ENCODE measurements at regions not wholly inside any gene's neighbourhood (a gene's known extent, or its start where the extent isn't known, plus 50 kb on each side); places are given as distances from the start of the nearest gene placed in this dataset.
"Not testable (repeated sequence)": the region's sequence is repeated elsewhere in the genome, so short reads cannot be mapped to it uniquely, and the experiment has no call there.

DNA sequence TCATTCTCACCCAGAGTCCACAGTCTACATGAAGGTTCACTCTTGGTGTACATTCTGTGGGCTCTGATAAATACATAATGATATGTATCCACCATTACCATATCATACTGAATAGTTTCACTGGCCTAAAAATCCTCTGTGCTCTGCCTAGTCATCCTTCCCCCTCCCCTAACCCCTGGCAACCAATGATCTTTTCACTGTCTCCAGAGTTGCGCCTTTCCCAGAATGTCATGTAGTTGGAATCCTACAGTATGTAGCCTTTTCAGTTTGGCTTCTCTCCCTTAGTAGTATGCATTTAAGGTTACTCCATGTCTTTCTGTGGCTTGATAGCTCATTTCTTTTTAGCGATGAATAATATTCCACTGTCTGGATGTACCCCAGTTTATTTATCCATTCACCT is 101.3 kb downstream of the NOG start:
- FAIRE-seq: no peak

DNA sequence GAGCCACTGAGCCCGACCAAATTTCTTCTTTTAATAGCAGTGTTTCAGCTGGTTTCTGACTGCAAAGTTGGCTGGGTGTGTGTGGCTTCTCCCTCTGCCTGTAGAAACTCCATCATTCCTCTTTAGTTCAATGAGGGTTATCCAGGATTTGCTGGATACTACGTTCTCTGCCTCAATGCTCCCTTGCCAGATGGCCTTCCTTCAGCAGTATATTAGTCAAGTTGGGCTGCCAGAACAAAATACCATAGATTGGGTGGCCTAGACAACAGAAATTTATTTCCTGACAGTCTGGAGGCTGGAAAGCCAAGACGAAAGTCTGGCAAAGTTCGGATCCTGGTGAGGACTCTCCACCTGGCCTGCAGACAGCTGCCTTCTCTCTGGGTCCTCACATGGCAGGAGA is 103.7 kb downstream of the NOG start:
- no peak for FAIRE-seq

DNA sequence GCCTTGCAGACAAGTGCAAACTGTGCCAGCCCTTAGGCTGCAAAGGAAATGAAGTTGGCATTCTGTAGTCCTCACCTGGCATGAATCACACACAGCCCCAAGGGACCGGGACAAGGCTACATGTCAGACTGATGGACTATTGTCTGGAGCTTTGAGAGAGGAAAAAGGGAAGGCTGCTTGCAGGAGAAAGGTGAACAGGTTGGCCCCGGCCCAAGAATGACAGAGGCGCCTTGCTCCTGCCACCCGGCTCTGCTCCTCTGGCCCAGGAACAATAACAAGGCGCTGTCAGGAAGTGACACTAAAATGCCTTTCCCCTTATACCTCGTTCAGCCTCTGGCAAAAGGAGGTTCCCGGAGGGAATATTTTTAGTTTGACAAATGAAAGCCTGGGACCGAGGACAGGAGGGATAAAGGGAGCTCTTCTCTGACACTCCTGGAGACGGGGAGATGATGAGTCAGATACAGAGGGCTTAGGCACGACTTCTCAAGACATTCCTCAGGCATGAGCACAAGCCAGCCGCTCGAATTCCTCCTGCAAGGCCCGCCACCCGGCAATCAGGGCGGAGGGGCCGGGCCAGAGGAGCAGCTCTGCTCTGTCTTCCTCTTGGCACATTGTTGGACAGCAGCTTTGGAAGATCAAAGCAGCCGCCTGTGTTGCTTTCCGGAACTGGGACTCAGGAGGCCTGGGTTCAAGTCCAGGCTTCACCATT is 105.8 kb downstream of the NOG start:
- FAIRE-seq: no peak

DNA sequence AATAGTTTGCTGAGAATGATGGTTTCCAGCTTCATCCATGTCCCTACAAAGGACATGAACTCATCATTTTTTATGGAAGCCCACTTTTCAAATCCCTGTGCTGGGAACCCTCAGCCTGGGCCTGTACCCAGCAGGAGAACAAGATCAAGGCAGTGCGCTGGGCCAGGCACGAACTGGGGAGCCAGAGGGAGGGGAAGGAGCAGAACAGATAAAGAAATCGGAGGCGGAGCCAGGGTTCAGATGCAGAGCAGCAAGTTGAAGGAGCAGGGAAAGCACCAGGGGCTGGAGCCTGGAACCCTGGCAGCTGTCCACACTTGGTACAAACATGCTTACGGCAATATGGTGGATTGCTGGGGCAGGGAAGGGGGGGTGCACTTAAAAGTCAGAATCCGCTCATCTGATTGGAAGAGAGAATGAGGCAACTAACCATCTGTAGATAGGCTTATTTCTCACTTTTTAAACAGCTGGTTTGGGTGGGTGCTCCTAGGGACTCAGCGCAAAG is 107.5 kb downstream of the NOG start:
- FAIRE-seq: no peak

DNA sequence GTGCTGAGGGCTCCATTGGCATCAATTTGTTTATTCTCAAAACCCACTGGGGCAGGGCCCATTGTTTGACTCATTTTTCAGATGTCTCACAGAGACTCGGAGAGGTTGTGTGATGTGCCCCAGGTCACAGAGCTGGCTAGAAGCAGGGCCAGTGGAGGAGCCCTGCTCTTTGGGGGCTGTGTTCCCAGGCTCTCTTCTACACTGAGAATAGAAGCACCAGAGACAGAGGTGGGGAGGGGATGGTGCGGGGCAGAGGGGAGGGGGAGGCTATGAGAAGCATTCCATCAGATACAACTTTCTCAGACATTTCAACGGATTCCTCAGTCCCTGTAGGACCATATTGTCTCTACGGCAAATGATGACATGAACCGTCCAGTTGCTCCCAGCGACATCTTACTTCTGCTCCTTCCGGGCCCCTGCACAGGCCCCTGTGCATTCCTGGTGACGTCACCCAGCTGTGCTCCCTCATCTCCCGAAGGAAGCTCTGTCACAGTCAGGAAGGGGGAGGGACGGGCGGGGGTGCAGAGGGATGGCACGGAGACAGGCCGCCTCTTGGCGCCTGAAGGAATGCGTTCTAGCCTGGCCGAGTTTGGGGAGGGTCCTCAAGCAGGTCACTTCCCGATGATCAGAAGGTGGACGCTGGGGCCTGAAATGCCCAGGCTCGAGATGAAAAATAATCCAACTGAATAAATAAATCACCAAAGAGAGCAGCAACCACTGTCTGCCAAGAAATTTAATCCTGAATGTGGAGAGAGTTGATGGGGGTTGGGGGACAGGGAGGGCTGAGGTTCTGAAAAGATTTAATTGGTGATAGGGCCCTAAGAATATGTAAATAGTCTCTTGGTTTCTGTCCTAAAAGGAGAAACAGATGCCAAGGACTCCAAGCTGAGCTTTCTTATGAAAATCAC is 114.1 kb downstream of the NOG start:
- FAIRE-seq: no peak

DNA sequence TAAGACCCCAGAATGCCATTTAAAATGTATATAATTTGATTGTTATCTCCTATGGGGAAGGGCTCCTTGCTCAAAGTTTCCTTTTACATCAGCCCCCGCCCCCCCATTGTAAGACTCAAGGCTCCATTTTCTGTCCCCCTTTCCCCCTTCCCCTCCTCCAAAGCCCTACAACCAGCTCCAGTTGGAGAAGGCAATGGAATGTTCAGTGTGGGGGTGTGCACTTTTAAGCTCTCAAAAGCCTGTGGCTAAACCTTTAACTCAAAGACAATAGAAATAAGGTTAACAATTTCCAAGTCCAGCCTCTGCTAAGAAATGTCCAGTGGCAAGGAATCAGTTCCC is 114.7 kb downstream of the NOG start:
- FAIRE-seq: no peak

DNA sequence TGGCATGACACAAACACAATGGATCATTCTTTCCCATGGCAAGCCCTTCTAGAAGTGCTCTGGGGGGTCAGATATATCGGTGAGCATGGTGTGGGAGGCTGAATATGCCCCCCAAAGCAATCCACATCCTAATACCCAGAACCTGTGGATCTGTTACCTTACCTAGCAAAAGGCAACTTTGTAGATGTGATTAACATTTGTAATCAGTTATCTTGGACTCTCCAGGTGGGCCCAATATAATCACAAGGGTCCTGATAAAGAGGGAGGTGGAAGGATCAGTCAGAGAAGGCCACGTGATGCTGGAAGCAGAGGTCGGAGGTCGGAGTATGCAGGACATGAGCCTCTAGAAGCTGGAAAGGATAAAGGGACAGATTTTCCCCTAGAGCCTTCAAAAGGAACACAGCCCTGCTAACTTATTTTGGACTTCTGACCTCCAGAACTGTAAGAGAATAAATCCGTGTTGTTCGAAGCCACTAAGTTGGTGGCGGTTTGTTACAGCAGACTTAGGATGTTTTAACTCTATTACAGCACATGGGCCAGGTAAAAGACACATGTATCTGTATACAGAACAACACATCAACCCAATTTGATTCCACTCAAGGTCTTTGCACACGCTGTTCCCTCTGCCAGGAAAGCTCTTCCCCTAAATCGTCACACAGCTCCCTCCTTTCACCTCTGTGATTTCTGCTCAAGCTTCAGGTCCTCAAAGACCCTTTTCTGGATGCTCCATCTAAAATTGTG is 115.3 kb downstream of the NOG start:
- FAIRE-seq: no peak

DNA sequence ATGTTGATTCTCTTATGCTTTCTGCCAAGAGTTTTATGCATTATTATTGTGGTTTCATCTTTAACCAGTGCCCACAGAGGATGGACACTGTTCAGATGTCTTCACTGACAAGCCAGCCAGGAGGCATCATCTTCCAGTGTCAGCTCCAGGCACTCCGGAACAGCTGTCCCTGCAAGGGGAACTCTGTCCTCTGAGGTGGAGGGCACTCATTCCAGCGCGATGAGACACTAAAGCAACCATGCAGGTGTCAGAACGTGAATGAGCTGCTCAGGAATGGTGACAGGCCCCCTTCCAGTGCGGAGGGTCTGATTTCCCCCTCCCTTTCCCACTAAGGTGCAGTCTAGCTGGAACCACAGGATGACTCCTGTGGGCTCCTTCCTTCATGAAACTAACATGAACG is 117.5 kb downstream of the NOG start:
- no peak for FAIRE-seq

DNA sequence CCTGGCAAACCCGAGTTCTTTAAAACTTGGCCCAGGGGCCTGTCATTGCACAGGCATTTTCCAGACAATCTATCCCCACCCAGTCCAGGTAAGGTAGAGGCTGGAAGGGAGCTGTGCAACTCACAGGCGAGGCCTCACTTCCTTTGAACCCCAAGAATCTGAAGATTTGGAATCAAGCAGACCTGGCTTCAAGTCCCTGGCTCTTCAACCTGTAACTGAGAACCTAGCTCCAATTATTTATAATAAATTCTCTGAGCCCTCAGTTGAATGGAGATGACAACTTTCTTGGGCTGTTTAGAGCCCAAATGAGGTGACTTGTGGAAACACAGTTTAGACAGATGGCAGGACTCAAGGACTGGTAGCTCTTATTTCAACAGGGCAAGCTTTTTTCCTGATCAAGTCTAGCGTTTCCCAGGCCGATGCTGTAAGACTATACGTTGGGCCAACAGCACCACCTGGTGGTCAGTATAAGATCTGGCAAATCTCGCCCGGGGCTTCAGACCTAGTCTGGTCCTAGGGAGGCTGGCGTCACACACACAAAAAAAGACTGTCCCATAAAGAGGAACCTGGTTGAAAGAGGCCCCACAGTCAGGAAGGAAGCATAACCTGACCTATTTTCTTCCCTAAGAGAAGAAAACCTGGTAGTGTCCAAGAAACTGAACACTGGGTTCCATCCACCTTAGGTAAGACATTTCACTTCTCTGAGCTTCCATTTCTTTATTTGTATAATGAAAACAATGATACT is 117.9 kb downstream of the C17orf67 start:
- FAIRE-seq: peak; percentile 84

DNA sequence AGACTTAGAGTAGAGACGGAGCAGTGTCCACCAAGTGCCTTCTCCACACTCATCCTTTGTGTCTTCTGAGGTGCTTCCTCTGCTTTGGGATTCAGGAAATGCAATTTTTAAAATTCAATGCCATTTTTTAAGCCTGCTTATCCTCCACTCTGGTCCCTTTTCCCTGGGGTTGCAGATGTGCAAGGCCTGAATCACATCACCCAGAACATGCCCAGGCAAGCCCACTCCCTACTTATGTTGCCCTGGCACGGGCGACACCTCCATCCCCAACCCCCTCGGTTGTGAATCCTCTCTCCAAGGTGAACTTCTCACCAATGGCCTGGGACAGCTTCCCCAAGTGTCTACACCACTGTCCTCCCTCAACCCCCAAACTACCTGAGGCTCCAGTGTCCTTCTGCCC is 116.2 kb downstream of the C17orf67 start:
- no peak for FAIRE-seq

DNA sequence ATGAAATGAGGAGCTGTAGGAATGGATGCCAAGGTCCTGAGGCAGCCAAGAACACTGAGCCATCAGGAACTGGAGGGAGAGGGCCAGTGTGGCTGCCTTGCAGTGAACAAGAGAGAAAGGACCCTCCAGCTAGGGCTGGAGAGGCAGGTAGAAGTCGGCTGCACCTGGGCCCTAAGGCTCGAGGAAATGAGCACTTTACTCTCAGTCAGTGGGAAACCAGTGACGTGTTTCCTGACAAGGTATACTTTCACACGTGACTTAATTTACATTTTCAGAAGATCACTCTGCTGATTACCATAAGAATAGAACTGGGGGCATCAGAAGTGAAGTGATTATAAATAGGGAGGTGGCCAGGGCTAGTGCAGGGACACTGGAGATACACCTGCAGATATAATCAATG is 115.2 kb downstream of the C17orf67 start:
- FAIRE-seq: no peak

DNA sequence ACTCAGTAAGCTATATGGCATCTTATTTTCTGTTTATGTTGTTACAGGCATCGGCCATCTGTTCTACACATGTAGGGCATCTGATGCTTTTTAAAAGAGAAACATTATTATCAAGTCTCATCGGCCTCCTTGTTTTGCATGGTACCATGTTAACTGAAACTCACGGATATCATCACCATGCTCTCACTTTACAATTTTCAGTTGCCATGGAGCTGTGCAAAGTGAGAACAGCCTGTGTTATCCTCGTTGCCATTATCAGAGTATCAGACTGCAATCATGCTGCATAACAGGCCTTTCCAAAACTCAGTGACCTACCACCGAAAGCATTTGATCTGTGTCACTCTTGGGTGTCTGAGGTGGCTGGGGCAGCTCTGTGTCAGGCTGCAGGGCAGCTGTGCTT is 110.3 kb downstream of the C17orf67 start:
- no peak for FAIRE-seq

DNA sequence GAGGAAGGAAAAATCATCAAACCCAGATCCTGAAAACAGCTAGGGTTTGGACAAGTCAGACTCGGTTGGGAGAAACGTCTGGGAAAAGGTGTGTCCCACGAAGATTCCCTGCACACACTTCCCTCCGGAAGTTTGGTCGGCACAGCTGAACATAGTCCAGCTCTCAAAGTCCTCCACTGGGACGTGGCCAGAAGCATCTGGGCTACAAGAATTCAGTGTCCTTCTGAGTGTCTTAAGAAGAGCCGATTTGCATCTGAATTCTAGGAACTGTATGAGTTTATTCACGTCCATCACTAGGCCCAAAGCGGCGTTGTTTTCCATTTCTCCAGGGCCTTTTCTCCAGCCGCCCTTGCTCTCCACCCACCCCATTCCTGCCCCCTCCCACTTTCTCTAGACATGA is 109.1 kb downstream of the C17orf67 start:
- FAIRE-seq: no peak

DNA sequence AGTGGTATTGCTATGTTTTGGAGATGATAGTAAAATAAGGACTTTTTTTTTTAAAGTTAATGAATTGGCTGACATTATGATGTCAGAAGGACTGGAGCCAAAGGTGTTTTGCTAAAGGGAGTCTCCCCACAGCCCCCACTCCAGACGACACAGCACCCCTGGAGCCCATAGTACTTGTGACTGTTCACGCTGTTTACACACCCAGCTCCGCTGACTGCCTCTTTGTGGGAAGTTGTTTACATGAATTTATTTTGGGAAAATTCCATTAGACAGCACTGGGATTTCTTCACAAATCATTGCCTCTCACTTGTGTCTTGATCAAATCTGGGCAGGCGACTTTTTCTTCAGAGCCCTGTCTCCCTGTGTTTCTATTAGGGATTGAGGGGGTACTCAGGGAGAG is 108.6 kb downstream of the C17orf67 start:
- FAIRE-seq: no peak

DNA sequence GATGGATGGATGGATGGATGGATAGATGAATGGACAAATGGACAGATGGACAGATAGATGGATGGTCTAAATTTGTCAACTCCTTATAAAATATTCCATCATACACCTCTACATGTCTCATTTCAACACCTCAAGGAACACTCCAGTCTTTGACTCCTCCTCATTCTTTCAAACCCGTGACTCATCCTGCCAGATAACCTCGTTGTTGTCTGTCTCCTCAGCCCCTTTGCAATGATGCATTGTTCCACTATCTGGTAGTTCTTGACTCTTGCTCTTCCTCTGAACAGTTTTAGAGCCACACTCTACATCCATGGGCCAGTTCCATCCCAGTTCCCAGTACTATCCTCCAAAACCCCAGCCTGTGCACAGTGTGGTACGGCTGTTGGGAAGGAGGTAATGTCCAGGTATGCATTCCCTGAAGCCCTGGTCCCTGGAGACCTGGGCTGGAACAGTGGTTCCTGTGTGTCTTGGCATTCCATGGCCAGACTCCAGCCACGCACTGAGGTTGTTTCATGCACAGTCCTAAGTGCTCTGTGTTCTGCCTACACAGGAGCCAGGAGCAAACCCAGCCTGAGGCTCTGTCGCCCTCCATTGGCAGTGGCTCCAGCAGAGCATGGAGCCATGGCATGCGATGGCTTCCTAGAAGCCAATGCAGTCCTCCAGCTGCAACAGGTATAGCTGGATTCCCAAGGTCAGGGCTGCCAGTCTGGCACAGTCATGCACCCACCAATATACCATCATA is 105.7 kb downstream of the C17orf67 start:
- no peak for FAIRE-seq

DNA sequence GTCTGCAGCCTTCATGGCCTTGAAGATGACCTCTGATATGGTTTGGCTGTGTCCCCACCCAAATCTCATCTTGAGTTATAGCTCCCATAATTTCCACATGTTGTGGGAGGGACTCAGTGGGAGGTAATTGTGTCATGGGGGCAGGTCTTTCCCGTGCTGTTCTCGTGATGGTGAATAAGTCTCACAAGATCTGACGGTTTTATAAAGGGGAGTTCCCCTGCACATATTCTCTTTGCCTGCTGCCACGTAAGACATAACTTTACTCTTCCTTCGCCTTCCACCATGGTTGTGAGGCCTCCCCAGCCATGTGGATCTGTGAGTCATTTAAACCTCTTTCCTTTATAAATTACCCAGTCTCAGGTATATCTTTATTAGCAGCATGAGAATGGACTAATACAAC is 102.6 kb downstream of the C17orf67 start:
- FAIRE-seq: not testable (repeated sequence)

DNA sequence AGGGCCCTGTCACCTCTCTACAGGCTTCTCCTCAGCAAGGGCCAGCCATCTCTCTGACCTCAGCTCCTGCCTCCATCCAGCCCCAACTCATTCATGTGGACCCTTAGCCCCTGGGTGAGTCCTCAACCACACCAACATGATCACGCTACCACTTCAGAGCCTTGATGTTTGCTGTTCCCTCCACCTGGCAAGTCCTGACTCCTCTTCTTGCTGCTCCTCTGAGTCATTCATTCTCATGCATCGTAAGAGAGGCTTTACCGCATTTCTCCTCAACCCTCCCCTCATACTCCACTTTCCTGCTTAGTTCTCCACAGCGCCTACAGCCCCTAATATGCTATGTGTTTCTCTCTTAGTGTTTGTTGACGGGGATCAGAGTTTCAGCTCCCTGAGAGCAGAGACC is 99.9 kb downstream of the C17orf67 start:
- no peak for FAIRE-seq

DNA sequence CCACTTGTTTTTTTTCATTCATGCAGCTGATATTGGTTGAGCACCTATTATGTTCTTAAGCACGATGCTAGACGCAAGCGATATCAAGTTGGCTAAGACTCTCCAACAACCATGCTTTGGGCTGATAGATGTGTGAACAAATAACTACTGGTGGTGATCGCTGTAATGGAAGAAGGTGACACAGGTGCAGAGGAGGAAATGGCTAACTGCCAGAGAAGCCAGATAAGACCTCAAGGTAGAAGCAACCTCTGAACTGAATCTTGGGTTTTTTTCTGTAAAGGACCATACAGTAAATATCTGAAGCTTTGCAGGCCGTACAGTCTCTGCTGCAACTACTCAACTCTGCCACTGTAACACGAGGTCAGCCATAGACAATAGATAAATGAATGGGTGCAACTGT is 97.9 kb downstream of the C17orf67 start:
- no peak for FAIRE-seq

DNA sequence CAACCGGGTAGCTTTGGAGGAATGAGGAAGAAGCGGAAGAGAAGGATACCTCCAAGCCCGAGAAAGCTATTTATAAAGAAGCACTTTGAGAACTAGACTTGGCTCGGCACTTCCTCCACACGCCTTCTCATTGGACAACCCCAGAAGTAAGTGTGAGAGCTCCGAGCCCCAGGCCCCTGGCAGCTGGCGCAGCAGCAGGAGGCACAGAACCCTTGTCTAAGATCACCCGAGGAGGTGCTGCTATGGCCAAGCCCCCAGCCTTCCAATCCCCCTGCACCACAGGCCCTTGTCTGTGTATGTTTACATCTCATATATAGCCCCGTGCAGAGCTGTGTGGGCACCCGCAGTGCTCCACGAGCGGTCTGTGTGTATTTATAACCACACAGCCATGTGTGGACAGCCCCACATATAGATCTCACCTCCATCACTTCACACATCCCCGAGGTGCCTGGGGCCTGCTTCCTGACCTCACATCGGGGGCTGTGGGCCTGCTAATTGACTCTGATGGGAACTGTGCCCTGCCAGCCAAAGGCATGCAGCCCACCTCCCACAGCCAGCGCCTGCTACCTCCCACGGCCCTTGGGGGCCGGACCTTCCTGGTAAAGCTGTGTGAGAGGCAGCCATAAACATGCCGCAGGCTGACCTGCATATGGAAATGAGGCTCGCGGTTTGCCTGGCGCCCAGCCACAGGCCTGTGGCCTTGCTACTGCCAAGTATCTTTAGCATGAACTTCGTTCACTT is 96.1 kb downstream of the C17orf67 start:
- no peak for FAIRE-seq

DNA sequence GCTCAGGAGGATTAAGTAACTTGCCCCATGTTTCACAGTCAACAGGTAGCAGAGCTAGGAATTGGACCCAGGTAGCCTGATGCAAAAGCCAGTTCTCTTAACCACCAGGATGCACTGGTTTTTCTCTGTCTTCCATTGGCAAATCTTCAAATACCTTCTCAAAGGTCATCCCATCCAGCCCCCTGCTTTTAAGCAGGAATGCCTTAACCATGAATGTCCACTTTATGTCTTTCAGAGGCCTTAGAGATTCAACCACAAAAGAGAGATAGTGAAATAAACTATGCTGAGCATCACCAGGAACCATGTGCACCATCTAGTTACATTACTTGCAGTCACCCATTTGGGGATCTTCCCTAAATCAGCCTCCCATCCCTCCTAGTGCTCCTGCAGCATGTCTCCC is 94.3 kb downstream of the C17orf67 start:
- no peak for FAIRE-seq

DNA sequence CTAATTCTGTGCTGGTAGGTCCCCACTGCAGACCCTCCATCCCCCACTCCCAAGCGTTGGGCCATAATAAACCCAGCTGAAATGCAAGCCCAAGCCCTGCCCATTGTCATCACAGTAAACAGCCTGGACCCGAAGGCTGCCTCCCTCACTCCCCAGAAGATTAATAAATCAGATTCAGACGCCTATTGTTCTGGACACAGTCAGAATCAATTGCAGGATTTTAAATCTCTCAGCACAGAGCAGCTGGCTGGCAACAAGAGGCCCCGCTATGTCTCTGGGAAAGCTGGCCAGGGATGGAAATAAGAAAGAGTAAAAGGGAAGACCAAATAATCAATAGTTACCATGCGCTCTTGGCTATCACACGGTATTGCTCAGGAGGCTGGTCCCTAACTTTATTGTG is 93.9 kb downstream of the C17orf67 start:
- no peak for FAIRE-seq

All from A204.1 (cell line).